ENCODE measurements at regions not wholly inside any gene's neighbourhood (a gene's known extent, or its start where the extent isn't known, plus 50 kb on each side); places are given as distances from the start of the nearest gene placed in this dataset.

DNA sequence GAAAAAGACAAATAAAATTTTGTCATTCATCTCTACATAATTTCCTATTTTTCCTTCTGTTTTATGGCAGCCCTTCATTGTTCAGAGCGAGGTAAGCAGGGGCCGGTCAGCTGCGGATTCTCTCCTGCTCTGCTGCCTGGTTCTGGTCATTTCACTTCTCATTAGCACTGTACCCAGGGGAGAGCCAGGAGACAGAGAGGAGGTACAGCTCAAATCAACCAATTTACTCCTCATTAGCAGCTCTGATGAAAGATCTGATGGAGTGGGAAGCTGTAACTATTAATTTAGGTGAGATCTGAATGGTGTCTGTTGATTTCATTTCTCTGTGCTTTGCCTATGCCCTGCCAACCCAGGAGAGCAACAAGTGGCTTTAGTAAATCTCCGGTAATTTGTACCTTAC lies 241.5 kb upstream of the PFKP start:
- TF ChIP-seq, protein P1, sequence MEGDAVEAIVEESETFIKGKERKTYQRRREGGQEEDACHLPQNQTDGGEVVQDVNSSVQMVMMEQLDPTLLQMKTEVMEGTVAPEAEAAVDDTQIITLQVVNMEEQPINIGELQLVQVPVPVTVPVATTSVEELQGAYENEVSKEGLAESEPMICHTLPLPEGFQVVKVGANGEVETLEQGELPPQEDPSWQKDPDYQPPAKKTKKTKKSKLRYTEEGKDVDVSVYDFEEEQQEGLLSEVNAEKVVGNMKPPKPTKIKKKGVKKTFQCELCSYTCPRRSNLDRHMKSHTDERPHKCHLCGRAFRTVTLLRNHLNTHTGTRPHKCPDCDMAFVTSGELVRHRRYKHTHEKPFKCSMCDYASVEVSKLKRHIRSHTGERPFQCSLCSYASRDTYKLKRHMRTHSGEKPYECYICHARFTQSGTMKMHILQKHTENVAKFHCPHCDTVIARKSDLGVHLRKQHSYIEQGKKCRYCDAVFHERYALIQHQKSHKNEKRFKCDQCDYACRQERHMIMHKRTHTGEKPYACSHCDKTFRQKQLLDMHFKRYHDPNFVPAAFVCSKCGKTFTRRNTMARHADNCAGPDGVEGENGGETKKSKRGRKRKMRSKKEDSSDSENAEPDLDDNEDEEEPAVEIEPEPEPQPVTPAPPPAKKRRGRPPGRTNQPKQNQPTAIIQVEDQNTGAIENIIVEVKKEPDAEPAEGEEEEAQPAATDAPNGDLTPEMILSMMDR (conservative IDR thresholded peaks at IDR 0.05; ENCODE audit: low read depth, low read length): no peak
- TF ChIP-seq POLR2A (IDR thresholded peaks at IDR 0.05; ENCODE audit: low read depth, low read length) (no peak), RAD21 (IDR thresholded peaks at IDR 0.05; ENCODE audit: low read length) (no peak), CEBPB (IDR thresholded peaks at IDR 0.05; ENCODE audit: low read depth, low read length) (no peak), RFX5 (IDR thresholded peaks at IDR 0.05; ENCODE audit: low read depth, low read length) (no peak), CHD1 (IDR thresholded peaks at IDR 0.05; ENCODE audit: low read depth, low read length) (no peak), RCOR1 (IDR thresholded peaks at IDR 0.05; ENCODE audit: insufficient replicate concordance, low read length) (no peak), NFE2L2 (IDR thresholded peaks at IDR 0.05; ENCODE audit: low read depth, low read length) (no peak)
- TF ChIP-seq, protein P2, sequence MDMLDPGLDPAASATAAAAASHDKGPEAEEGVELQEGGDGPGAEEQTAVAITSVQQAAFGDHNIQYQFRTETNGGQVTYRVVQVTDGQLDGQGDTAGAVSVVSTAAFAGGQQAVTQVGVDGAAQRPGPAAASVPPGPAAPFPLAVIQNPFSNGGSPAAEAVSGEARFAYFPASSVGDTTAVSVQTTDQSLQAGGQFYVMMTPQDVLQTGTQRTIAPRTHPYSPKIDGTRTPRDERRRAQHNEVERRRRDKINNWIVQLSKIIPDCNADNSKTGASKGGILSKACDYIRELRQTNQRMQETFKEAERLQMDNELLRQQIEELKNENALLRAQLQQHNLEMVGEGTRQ (IDR thresholded peaks at IDR 0.05; ENCODE audit: low read depth, low read length): no peak
- TF ChIP-seq, protein P3, sequence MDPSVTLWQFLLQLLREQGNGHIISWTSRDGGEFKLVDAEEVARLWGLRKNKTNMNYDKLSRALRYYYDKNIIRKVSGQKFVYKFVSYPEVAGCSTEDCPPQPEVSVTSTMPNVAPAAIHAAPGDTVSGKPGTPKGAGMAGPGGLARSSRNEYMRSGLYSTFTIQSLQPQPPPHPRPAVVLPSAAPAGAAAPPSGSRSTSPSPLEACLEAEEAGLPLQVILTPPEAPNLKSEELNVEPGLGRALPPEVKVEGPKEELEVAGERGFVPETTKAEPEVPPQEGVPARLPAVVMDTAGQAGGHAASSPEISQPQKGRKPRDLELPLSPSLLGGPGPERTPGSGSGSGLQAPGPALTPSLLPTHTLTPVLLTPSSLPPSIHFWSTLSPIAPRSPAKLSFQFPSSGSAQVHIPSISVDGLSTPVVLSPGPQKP (IDR thresholded peaks at IDR 0.05; ENCODE audit: borderline replicate concordance, low read depth, low read length): no peak
